ENCODE measurements at regions not wholly inside any gene's neighbourhood (a gene's known extent, or its start where the extent isn't known, plus 50 kb on each side); places are given as distances from the start of the nearest gene placed in this dataset.

GRCh38 chr18:10367836-10368235, 86.6 kb upstream of the APCDD1 start:
- no peaks in the 10 kb centered on the region for H3K36me3 ChIP-seq
- H3K27ac ChIP-seq = no peak overlapping the region
- no peak overlapping the region for H3K4me3 ChIP-seq
- H3K4me1 ChIP-seq = no peaks in the 10 kb centered on the region
- H3K9me3 ChIP-seq = peaks cover 0 to 5% (median 1%) of the 10 kb centered on the region in 4 donors
- TF ChIP-seq POLR2AphosphoS5 (IDR thresholded peaks at IDR 0.05) (no peak), EP300 (IDR thresholded peaks at IDR 0.05) (no peak), CTCF (IDR thresholded peaks at IDR 0.05) (no peak), POLR2A (IDR thresholded peaks at IDR 0.05) (no peak)
- H3K27me3 ChIP-seq = no peaks in the 10 kb centered on the region
- 66 to 67% methylated on average over 2 to 3 of the region's 3 CpGs for WGBS, 2 donors
- DNase-seq (no peak), ATAC-seq (ENCODE audit: low FRiP score in 2 of 2) (no peak)

GRCh38 chr18:10368456-10369453, 85.7 kb upstream of the APCDD1 start:
- 72 to 77% methylated on average over 4 to 8 of the region's 8 CpGs for WGBS, 2 donors
- ATAC-seq (ENCODE audit: low FRiP score in 2 of 2) (peak in 1 of 2 donors; percentile 51), DNase-seq (peak in 1 of 2 donors; percentile 40)
- Histone ChIP-seq H3K27me3 (no peaks in the 10 kb centered on the region), H3K4me1 (no peaks in the 10 kb centered on the region), H3K27ac (no peak overlapping the region), H3K9me3 (peaks cover 0 to 5% (median 1%) of the 10 kb centered on the region in 4 donors), H3K36me3 (no peaks in the 10 kb centered on the region), H3K4me3 (no peak overlapping the region)
- TF ChIP-seq POLR2A (IDR thresholded peaks at IDR 0.05) (no peak), POLR2AphosphoS5 (IDR thresholded peaks at IDR 0.05) (no peak), CTCF (IDR thresholded peaks at IDR 0.05) (no peak), EP300 (IDR thresholded peaks at IDR 0.05) (no peak)

- Histone ChIP-seq H3K4me3 (no peak overlapping the region), H3K4me1 (no peaks in the 10 kb centered on the region), H3K9me3 (no peaks in the 10 kb centered on the region), H3K27ac (no peak overlapping the region), H3K27me3 (no peaks in the 10 kb centered on the region), H3K36me3 (no peaks in the 10 kb centered on the region)
- 88% methylated on average over 7 of the region's 7 CpGs for WGBS, 2 donors
- TF ChIP-seq EP300 (IDR thresholded peaks at IDR 0.05) (no peak), POLR2AphosphoS5 (IDR thresholded peaks at IDR 0.05) (no peak), POLR2A (IDR thresholded peaks at IDR 0.05) (no peak), CTCF (IDR thresholded peaks at IDR 0.05) (no peak)
- ATAC-seq (ENCODE audit: low FRiP score in 2 of 2) = no peak
- DNase-seq = no peak
Observed at GRCh38 chr18:10370716-10371115, 83.7 kb upstream of the APCDD1 start.

- WGBS, 2 donors = 87 to 90% methylated on average over 3 of the region's 3 CpGs
- H3K36me3 ChIP-seq = no peaks in the 10 kb centered on the region
- no peaks in the 10 kb centered on the region for H3K9me3 ChIP-seq
- H3K4me1 ChIP-seq = no peaks in the 10 kb centered on the region
- ATAC-seq (ENCODE audit: low FRiP score in 2 of 2) (no peak), DNase-seq (no peak)
- H3K27me3 ChIP-seq = no peaks in the 10 kb centered on the region
- H3K27ac ChIP-seq = no peak overlapping the region
- TF ChIP-seq POLR2AphosphoS5 (IDR thresholded peaks at IDR 0.05) = no peak
- TF ChIP-seq POLR2A (IDR thresholded peaks at IDR 0.05) = no peak
- no peak for TF ChIP-seq EP300 (IDR thresholded peaks at IDR 0.05)
- TF ChIP-seq CTCF (IDR thresholded peaks at IDR 0.05) = no peak
- H3K4me3 ChIP-seq = no peak overlapping the region
Observed at GRCh38 chr18:10371165-10371564, 83.3 kb upstream of the APCDD1 start.
